RWPE2 (cell line): ENCODE measurements at regions not wholly inside any gene's neighbourhood (a gene's known extent, or its start where the extent isn't known, plus 50 kb on each side); places are given as distances from the start of the nearest gene placed in this dataset.

Experiments
- ATAC-seq: fragments of 200-7000 bp; cut with Tn5 transposase; 3 replicates; pipeline ENCODE4 v1.9.1; 2021; ENCODE audit warnings: low read depth
- DNase-seq: peaks from one replicate; pipeline ENCODE4 v3.0.0-alpha.2; 2020; ENCODE audit warnings: low spot score
- H3K27ac ChIP-seq: fragments of 450-650 bp; 2 replicates; pipeline ENCODE4 v1.5.1; 2017; ENCODE audit warnings: mild to moderate bottlenecking; ENCODE audit not compliant: poor library complexity, severe bottlenecking
- H3K27me3 ChIP-seq: fragments of 250-450 bp; sonication (Bioruptor Pico); 2 replicates; pipeline ENCODE4 v1.5.1; 2021; ENCODE audit warnings: mild to moderate bottlenecking, moderate library complexity; ENCODE audit not compliant: insufficient read depth, poor library complexity, severe bottlenecking
- H3K36me3 ChIP-seq: fragments of 250-450 bp; sonication (Bioruptor Pico); 2 replicates; pipeline ENCODE4 v1.5.1; 2020; ENCODE audit warnings: low read depth, mild to moderate bottlenecking, moderate library complexity
- H3K4me1 ChIP-seq: fragments of 250-450 bp; sonication (Bioruptor Pico); 2 replicates; pipeline ENCODE4 v1.5.1; 2021; ENCODE audit warnings: mild to moderate bottlenecking, moderate library complexity; ENCODE audit not compliant: insufficient read depth, poor library complexity, severe bottlenecking
- H3K4me3 ChIP-seq: fragments of 250-450 bp; sonication (Bioruptor Pico); 2 replicates; pipeline ENCODE4 v1.5.1; 2021; ENCODE audit warnings: mild to moderate bottlenecking, moderate library complexity; ENCODE audit not compliant: severe bottlenecking
- H3K9me3 ChIP-seq: fragments of 250-450 bp; sonication (Bioruptor Pico); 2 replicates; pipeline ENCODE4 v1.5.1; 2021; ENCODE audit warnings: mild to moderate bottlenecking, moderate library complexity; ENCODE audit not compliant: severe bottlenecking
- TF ChIP-seq, protein P1 (sequence below): fragments of 450-650 bp; IDR thresholded peaks from one replicate; pipeline ENCODE4 v1.5.1; 2017; ENCODE audit warnings: mild to moderate bottlenecking, moderate library complexity; ENCODE audit not compliant: poor library complexity, severe bottlenecking

DNA sequence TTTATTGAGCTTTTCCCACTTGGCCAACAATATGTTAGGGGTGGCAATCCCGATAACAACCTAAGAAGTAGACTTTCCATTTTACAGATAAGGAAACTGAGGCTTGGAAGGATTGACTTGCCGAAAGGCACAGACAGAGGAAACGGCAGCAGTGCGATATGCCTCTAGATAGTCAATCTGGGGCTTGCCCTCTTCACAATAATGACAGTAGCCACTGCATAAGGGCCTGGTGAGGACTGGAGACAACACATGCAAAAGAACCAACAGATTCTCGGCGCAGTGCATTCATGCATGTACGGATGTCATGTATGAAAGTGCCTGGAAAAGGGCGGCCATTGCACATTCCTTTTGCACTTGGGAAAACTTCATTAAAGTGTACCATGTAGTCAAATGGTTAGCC, 811.2 kb downstream of the RNF144A start:
- DNase-seq, result no peak
- H3K27ac ChIP-seq, result no peak overlapping the region
- H3K9me3 ChIP-seq, result no peaks in the 10 kb centered on the region
- no peak overlapping the region for H3K4me3 ChIP-seq
- H3K4me1 ChIP-seq, result no peaks in the 10 kb centered on the region
- H3K27me3 ChIP-seq, result no peaks in the 10 kb centered on the region
- H3K36me3 ChIP-seq, result no peaks in the 10 kb centered on the region
- TF ChIP-seq, protein P1, sequence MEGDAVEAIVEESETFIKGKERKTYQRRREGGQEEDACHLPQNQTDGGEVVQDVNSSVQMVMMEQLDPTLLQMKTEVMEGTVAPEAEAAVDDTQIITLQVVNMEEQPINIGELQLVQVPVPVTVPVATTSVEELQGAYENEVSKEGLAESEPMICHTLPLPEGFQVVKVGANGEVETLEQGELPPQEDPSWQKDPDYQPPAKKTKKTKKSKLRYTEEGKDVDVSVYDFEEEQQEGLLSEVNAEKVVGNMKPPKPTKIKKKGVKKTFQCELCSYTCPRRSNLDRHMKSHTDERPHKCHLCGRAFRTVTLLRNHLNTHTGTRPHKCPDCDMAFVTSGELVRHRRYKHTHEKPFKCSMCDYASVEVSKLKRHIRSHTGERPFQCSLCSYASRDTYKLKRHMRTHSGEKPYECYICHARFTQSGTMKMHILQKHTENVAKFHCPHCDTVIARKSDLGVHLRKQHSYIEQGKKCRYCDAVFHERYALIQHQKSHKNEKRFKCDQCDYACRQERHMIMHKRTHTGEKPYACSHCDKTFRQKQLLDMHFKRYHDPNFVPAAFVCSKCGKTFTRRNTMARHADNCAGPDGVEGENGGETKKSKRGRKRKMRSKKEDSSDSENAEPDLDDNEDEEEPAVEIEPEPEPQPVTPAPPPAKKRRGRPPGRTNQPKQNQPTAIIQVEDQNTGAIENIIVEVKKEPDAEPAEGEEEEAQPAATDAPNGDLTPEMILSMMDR, result no peak
- ATAC-seq, result no peak

DNA sequence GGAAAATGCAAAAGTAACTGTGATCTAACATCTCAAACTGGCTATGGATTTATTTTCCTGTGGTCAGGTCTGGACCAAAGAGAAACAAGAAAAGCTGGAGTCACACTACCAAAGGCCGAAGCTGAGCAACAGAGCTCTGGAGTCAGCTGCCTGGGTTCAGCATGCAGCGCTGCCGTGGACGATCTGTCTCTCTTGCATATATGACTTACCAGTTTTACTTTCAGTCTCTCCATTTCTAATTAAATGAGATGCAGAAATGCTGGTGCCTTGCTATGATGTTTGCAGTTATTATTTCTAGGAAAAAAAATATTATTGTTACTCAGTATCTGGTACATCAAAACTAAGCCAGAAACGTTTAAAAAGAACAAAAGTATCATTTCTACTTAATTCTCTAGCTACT, 813.2 kb downstream of the RNF144A start:
- H3K4me3 ChIP-seq, result no peak overlapping the region
- no peak for DNase-seq
- H3K27ac ChIP-seq, result no peak overlapping the region
- H3K27me3 ChIP-seq, result no peaks in the 10 kb centered on the region
- no peaks in the 10 kb centered on the region for H3K4me1 ChIP-seq
- ATAC-seq, result no peak
- no peaks in the 10 kb centered on the region for H3K9me3 ChIP-seq
- TF ChIP-seq, protein P1, result no peak
- H3K36me3 ChIP-seq, result no peaks in the 10 kb centered on the region

DNA sequence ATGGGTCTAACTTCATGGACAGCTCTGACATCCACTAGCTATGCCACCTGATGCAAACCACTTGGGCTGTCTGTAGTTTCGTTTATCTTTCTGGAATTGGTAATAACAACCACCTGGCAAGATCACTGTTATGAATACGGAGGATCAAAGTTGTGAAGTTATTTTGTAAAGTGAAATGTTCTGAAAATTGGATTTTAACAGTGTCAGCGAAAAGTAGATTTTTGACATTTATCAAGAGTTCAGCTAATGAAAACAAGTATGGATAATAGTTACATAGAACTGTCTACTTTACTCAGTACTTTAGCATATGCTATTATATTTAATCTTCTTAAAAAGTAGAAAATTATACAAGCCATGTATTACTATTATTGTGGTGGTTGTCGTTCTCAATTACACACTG, 813.8 kb downstream of the RNF144A start:
- no peaks in the 10 kb centered on the region for H3K27me3 ChIP-seq
- H3K27ac ChIP-seq, result no peak overlapping the region
- H3K36me3 ChIP-seq, result no peaks in the 10 kb centered on the region
- TF ChIP-seq, protein P1, result no peak
- no peak overlapping the region for H3K4me3 ChIP-seq
- no peak for ATAC-seq
- no peaks in the 10 kb centered on the region for H3K9me3 ChIP-seq
- no peak for DNase-seq
- no peaks in the 10 kb centered on the region for H3K4me1 ChIP-seq

DNA sequence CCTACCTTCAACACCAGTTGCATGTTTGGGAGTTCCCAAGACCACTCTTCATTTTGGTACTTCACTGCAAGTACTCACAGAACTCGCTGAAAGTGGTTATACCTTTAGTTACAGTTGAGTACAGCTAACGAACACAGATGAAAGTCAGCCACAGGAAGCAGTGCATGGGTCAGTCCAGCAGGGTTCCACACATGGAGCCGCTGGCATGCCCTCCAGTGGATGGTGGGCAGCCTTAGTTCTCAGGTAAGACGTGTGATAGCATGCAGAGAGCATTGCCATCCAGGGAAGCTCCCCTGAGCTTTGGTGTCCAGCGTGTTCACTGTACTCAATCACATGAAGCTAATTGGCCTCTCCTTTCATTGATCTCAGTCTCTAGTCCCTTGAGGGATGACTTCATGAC, 815.3 kb downstream of the RNF144A start:
- Histone ChIP-seq H3K4me1 (no peaks in the 10 kb centered on the region), H3K27me3 (no peaks in the 10 kb centered on the region), H3K27ac (no peak overlapping the region), H3K9me3 (no peaks in the 10 kb centered on the region), H3K4me3 (no peak overlapping the region), H3K36me3 (no peaks in the 10 kb centered on the region)
- TF ChIP-seq, protein P1, result no peak
- no peak for DNase-seq
- ATAC-seq, result no peak

DNA sequence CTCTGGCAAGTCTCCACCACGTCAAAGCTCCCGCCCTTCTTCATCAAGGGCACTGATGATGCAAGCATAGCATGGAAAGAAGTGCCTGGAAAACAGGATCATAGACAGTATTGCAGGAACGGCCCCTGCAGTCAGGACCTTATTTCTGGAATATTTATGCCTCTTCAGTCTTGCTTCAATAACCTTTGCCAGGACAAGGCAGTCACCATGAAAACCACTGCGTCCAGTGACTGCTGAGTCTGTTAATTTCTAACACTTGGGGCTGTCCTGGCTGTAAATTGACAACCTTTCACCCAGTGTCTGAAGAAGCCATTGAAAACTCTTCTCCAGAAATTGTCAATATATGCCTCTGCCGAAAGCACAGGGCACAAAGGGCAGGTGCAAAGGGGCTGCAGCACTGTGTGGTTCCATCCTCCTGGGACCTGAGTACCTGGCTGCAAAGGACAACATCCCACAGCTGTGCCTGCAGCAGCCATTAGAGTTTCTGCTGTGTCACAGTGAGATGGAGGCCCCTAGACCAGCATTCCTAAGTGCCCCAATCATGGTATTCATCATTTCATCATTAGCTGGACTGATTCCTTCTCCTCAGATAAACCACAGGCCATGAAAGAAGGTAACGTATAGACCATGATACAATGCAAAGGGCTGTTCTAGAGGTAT, 819.6 kb downstream of the RNF144A start:
- H3K27ac ChIP-seq, result no peak overlapping the region
- TF ChIP-seq, protein P1, result no peak
- ATAC-seq, result peak; percentile 46; the same call in 2 of the 3 replicates
- no peaks in the 10 kb centered on the region for H3K27me3 ChIP-seq
- no peak for DNase-seq
- H3K4me1 ChIP-seq, result no peaks in the 10 kb centered on the region
- no peak overlapping the region for H3K4me3 ChIP-seq
- no peaks in the 10 kb centered on the region for H3K9me3 ChIP-seq
- no peaks in the 10 kb centered on the region for H3K36me3 ChIP-seq
